Calu3 (cell line): ENCODE measurements at regions not wholly inside any gene's neighbourhood (a gene's known extent, or its start where the extent isn't known, plus 50 kb on each side); places are given as distances from the start of the nearest gene placed in this dataset.
"Not testable (repeated sequence)": the region's sequence is repeated elsewhere in the genome, so short reads cannot be mapped to it uniquely, and the experiment has no call there.

Experiments
- BruUV-seq: library from RNA; stranded (reverse); fragments of 400-500 nt; replicated peaks from 2 replicates; lab custom pipeline; 2021; lab: Mats Ljungman, UMichigan
- CTCF ChIA-PET: fragments of 300-600 bp; sonication (Branson Sonifier 250); formaldehyde crosslinking; loops from one replicate; lab custom pipeline; 2022; ENCODE audit warnings: antibody characterized with exemption; lab: Charles Lee
- DNase-seq: peaks from one replicate; pipeline ENCODE4 v3.0.0; 2022
- H3K27ac Mint-ChIP-seq: one replicate; pipeline ENCODE4 v1.8.0; 2022; ENCODE audit warnings: mixed read lengths; ENCODE audit not compliant: unreplicated experiment
- H3K27me3 Mint-ChIP-seq: one replicate; pipeline ENCODE4 v1.8.0; 2022; ENCODE audit warnings: mixed read lengths; ENCODE audit not compliant: unreplicated experiment
- H3K36me3 Mint-ChIP-seq: one replicate; pipeline ENCODE4 v1.8.0; 2022; ENCODE audit warnings: mild to moderate bottlenecking, moderate library complexity, mixed read lengths; ENCODE audit not compliant: insufficient read depth, unreplicated experiment
- H3K4me1 Mint-ChIP-seq: one replicate; pipeline ENCODE4 v1.8.0; 2022; ENCODE audit warnings: mild to moderate bottlenecking, low read depth, mixed read lengths; ENCODE audit not compliant: unreplicated experiment
- H3K4me3 Mint-ChIP-seq: one replicate; pipeline ENCODE4 v1.8.0; 2022; ENCODE audit warnings: mild to moderate bottlenecking, low read depth, moderate library complexity, mixed read lengths; ENCODE audit not compliant: unreplicated experiment
- H3K9me3 Mint-ChIP-seq: one replicate; pipeline ENCODE4 v1.8.0; 2022; ENCODE audit warnings: low read depth, mixed read lengths; ENCODE audit not compliant: unreplicated experiment
- CTCF ChIP-seq: fragments of 200-600 bp; IDR thresholded peaks from one replicate; pipeline ENCODE4 v1.8.0; 2022; ENCODE audit warnings: antibody characterized with exemption; ENCODE audit not compliant: unreplicated experiment
- intact Hi-C: fragments of 100-400 bp; cut with micrococcal nuclease; formaldehyde crosslinking; loops from one replicate; pipeline ENCODE4 v1.10.0; 2022; ENCODE audit not compliant: unreplicated experiment

GRCh38 chr5:113761594-113761993, 248.1 kb downstream of the YTHDC2 start:
- Mint-ChIP-seq H3K4me1 (no peaks in the 10 kb centered on the region), H3K27me3 (no peaks in the 10 kb centered on the region), H3K36me3 (no peaks in the 10 kb centered on the region), H3K9me3 (peaks cover 3% of the 10 kb centered on the region), H3K27ac (no peak overlapping the region), H3K4me3 (no peak overlapping the region)
- DNase-seq: no peak
- intact Hi-C loops: no loop called here
- TF ChIP-seq CTCF: no peak
- CTCF ChIA-PET: no interaction called here
- BruUV-seq: no TSS peak

GRCh38 chr5:113764382-113764781, 250.9 kb downstream of the YTHDC2 start:
- no peaks in the 10 kb centered on the region for H3K4me1 Mint-ChIP-seq
- BruUV-seq: no TSS peak
- H3K36me3 Mint-ChIP-seq: no peaks in the 10 kb centered on the region
- CTCF ChIA-PET: no interaction called here
- H3K9me3 Mint-ChIP-seq: peaks cover 11% of the 10 kb centered on the region
- TF ChIP-seq CTCF: no peak
- intact Hi-C loops: no loop called here
- H3K4me3 Mint-ChIP-seq: no peak overlapping the region
- no peak overlapping the region for H3K27ac Mint-ChIP-seq
- no peaks in the 10 kb centered on the region for H3K27me3 Mint-ChIP-seq
- DNase-seq: no peak

GRCh38 chr5:113766827-113767226, 253.3 kb downstream of the YTHDC2 start:
- BruUV-seq, CTCF ChIA-PET, H3K27ac Mint-ChIP-seq, H3K4me3 Mint-ChIP-seq, H3K27me3 Mint-ChIP-seq, H3K4me1 Mint-ChIP-seq, H3K36me3 Mint-ChIP-seq, intact Hi-C loops, DNase-seq: not testable (repeated sequence)
- peaks cover 11% of the 10 kb centered on the region for H3K9me3 Mint-ChIP-seq

GRCh38 chr5:113770648-113771047, 257.2 kb downstream of the YTHDC2 start:
- Mint-ChIP-seq H3K36me3 (no peaks in the 10 kb centered on the region), H3K9me3 (peaks cover 8% of the 10 kb centered on the region), H3K27ac (no peak overlapping the region), H3K4me3 (no peak overlapping the region), H3K4me1 (no peaks in the 10 kb centered on the region), H3K27me3 (no peaks in the 10 kb centered on the region)
- no peak for DNase-seq
- intact Hi-C loops: no loop called here
- TF ChIP-seq CTCF: no peak
- BruUV-seq: no TSS peak
- CTCF ChIA-PET: no interaction called here

GRCh38 chr5:113771483-113771882, 258.0 kb downstream of the YTHDC2 start:
- Mint-ChIP-seq H3K4me3 (no peak overlapping the region), H3K27me3 (no peaks in the 10 kb centered on the region), H3K4me1 (peaks cover 3% of the 10 kb centered on the region), H3K27ac (no peak overlapping the region), H3K36me3 (no peaks in the 10 kb centered on the region), H3K9me3 (peaks cover 8% of the 10 kb centered on the region)
- no TSS peak for BruUV-seq
- CTCF ChIA-PET: no interaction called here
- DNase-seq: no peak
- TF ChIP-seq CTCF: no peak
- intact Hi-C loops: no loop called here
